Astrocyte of the spinal cord (primary cell): ENCODE measurements at regions not wholly inside any gene's neighbourhood (a gene's known extent, or its start where the extent isn't known, plus 50 kb on each side); places are given as distances from the start of the nearest gene placed in this dataset.

Experiments used
- DNase-seq: peaks from one replicate; pipeline ENCODE4 v3.0.0; 2011; ENCODE audit warnings: low read depth, low spot score
- H3K4me3 ChIP-seq: 2 replicates; pipeline ENCODE4 v1.5.1; 2011; ENCODE audit warnings: low read depth, mild to moderate bottlenecking, low read length, moderate library complexity
- CTCF ChIP-seq: IDR thresholded peaks from 2 replicates; pipeline ENCODE4 v1.5.1; 2012; ENCODE audit warnings: low read depth, mild to moderate bottlenecking, low read length, inconsistent platforms
- in situ Hi-C: cut with HindIII; loops from 2 replicates; pipeline ENCODE4 v1.10.0; 2017; ENCODE audit warnings: low sequenced_read_pairs

GRCh38 chr18:6666012-6666685 is 63.4 kb upstream of the ARHGAP28 start:
- no peak for DNase-seq
- TF ChIP-seq CTCF = no peak
- in situ Hi-C loops = no loop called here
- H3K4me3 ChIP-seq = no peak overlapping the region

DNA sequence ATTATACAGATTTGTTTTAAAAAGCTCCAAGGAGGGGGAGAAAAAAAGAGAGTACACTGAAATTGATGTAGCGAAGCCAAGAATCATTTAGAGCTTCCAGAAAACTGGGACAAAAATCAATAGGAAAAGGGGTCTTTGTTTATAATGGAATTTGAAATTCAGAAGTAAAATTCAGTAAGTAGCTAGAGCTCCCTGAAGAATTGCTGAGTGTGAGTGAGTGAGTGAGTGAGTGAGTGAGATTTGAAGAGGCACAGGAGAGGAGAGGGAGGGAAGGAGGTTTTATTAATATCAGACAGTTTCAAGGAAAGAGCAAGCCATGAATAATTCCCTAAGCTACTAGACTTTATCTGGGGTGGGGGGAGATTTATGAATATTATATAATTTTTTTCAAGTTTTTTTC is 60.7 kb upstream of the ARHGAP28 start:
- TF ChIP-seq CTCF = no peak
- DNase-seq = no peak
- in situ Hi-C loops = no loop called here
- H3K4me3 ChIP-seq = no peak overlapping the region

GRCh38 chr18:6672821-6673308 is 56.7 kb upstream of the ARHGAP28 start:
- no peak for TF ChIP-seq CTCF
- no peak for DNase-seq
- in situ Hi-C loops = no loop called here
- no peak overlapping the region for H3K4me3 ChIP-seq

GRCh38 chr18:6677086-6677485 is 52.4 kb upstream of the ARHGAP28 start:
- in situ Hi-C loops = no loop called here
- no peak for DNase-seq

DNA sequence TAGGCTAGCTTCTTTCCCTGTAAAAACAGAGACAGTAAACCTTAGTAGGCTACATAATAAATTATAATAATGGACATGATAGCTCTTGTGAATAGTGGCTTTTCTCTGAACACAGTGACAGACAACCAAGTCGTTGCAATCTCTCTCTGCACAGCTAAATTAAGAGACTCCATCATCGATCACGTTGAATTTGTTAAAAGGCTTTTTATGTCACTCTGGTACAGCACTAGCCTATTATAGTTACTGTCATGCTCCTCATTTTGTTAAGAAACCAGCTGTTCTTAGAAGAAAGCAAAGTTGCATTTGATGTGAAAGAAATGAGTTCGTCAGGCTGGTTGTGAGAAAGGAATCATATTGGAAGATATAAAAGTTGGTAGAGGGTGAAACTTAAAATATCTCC is 50.3 kb upstream of the ARHGAP28 start:
- DNase-seq = no peak
- in situ Hi-C loops = no loop called here
- TF ChIP-seq CTCF = no peak
- no peak overlapping the region for H3K4me3 ChIP-seq

More at GRCh38 chr18:6677086-6677485, 52.4 kb upstream of the ARHGAP28 start:
- no peak for TF ChIP-seq CTCF
- H3K4me3 ChIP-seq = no peak overlapping the region
